ENCODE measurements at regions not wholly inside any gene's neighbourhood (a gene's known extent, or its start where the extent isn't known, plus 50 kb on each side); places are given as distances from the start of the nearest gene placed in this dataset.

DNA sequence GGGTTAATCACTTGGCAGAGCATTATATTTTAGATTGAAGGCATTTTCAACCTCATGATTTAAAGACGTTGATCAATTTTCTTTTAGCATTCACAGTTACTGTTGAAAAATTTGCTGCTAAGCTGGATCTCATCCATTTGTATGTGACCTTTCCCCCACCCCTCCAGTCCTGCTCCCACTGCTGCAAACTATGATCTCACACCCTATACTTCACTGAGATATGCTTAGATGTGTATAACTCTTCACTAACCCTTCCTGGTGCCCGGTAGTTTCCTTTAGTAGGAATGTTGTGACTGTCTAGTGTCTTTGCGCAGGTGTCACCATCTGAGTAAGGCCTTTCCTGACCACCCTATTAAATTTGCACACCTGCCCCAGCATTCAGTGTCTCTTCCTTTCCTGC is 67.0 kb upstream of the C1orf21 start:
- Histone ChIP-seq H3K4me3 (ENCODE audit: low read length in 2 of 2) (no peak overlapping the region), H3K27ac (ENCODE audit: low read depth, low read length) (no peak overlapping the region), H3K4me1 (ENCODE audit: insufficient read depth, low read length) (no peaks in the 10 kb centered on the region), H3K9me3 (ENCODE audit: control insufficient read depth in 1 of 2, low read length in 2 of 2) (no peaks in the 10 kb centered on the region), H3K27me3 (ENCODE audit: insufficient read depth, low read length) (peaks cover 3% of the 10 kb centered on the region), H3K36me3 (ENCODE audit: insufficient read depth, low read length) (no peaks in the 10 kb centered on the region)
- Mint-ChIP-seq H3K4me1 (no peaks in the 10 kb centered on the region), H3K27me3 (peaks cover 2 to 4% of the 10 kb centered on the region in 2 donors), H3K4me3 (no peak overlapping the region), H3K36me3 (no peaks in the 10 kb centered on the region), H3K9me3 (no peaks in the 10 kb centered on the region), H3K27ac (no peak overlapping the region)
- DNase-seq = no peak
- POLR2A ChIA-PET (ENCODE audit: partially characterized antibody) = no interaction called here
- intact Hi-C loops (cut with micrococcal nuclease) = no loop called here
- CTCF ChIA-PET (ENCODE audit: partially characterized antibody) = no interaction called here

DNA sequence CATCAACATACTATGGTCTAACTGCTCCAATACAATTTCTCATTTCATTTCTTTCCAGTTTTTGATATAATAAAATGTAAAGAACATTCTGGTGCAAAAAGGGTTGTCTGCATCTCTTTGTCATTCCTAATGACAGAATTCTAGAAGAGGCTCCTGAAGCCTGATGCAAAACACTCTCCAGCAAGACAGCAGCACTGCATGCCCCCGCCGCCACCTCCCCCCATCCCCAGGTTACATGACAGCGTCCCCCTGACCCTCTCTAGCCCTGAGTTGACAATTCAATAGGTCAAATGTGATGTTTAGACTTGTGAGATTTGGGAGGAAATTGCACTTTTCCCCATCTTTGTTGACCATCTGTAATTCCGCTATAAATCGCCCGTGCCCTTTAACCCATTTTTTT is 64.6 kb upstream of the C1orf21 start:
- ChIA-PET POLR2A (ENCODE audit: partially characterized antibody) (no interaction called here), CTCF (ENCODE audit: partially characterized antibody) (no interaction called here)
- Histone ChIP-seq H3K27me3 (ENCODE audit: insufficient read depth, low read length) (no peaks in the 10 kb centered on the region), H3K4me1 (ENCODE audit: insufficient read depth, low read length) (no peaks in the 10 kb centered on the region), H3K9me3 (ENCODE audit: control insufficient read depth in 1 of 2, low read length in 2 of 2) (no peaks in the 10 kb centered on the region), H3K36me3 (ENCODE audit: insufficient read depth, low read length) (no peaks in the 10 kb centered on the region), H3K27ac (ENCODE audit: low read depth, low read length) (no peak overlapping the region), H3K4me3 (ENCODE audit: low read length in 2 of 2) (no peak overlapping the region)
- Mint-ChIP-seq H3K27ac (no peak overlapping the region), H3K4me1 (no peaks in the 10 kb centered on the region), H3K27me3 (peaks cover 0 to under 1% of the 10 kb centered on the region in 2 donors), H3K4me3 (no peak overlapping the region), H3K36me3 (no peaks in the 10 kb centered on the region), H3K9me3 (no peaks in the 10 kb centered on the region)
- no peak for DNase-seq
- intact Hi-C loops (cut with micrococcal nuclease) = no loop called here

DNA sequence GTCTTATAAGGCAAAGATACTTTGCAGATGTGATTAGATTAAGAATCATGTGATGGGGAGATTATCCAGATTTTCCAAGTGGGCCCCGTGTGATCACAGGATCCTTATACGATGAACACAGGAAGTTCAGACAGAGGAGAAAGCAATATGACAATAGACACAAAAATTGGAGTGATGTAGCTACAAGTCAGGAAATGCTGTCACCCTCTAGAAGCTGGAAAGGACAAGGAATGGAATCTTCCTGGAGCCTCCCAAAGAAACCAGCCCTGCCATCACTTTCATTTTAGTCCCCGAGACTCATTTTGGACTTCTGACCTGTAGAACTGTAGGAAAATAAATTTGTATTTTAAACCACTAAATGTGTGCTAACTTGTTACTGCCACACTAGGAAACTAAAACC is 61.9 kb upstream of the C1orf21 start:
- no peaks in the 10 kb centered on the region for H3K36me3 Mint-ChIP-seq

DNA sequence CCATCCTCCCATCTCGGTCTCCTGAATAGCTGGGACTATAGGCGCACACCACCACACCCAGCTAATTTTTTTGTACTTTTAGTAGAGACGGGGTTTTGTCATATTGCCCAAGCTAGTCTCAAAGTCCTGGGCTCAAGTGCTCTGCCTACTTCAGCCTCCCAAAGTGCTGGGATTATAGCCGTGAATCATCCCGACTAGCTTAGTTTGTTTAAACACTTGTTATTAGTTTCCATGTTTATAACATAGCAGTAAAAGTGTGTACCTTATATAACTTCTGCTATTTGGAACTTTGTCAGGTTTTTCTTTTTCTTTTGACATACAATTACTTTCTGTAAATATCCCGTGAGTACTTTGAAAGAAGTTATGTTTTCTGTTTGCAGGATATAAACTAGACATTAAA is 60.6 kb upstream of the C1orf21 start:
- intact Hi-C loops (cut with micrococcal nuclease) = no loop called here
- Mint-ChIP-seq H3K4me1 (no peaks in the 10 kb centered on the region), H3K27me3 (peaks cover 5 to 10% of the 10 kb centered on the region in 2 donors), H3K36me3 (no peaks in the 10 kb centered on the region), H3K4me3 (no peak overlapping the region), H3K9me3 (no peaks in the 10 kb centered on the region), H3K27ac (no peak overlapping the region)
- H3K27me3 ChIP-seq (ENCODE audit: insufficient read depth, low read length) = no peaks in the 10 kb centered on the region
- DNase-seq = no peak
- CTCF ChIA-PET (ENCODE audit: partially characterized antibody) = no interaction called here
- no peaks in the 10 kb centered on the region for H3K4me1 ChIP-seq (ENCODE audit: insufficient read depth, low read length)
- POLR2A ChIA-PET (ENCODE audit: partially characterized antibody) = no interaction called here
- no peaks in the 10 kb centered on the region for H3K36me3 ChIP-seq (ENCODE audit: insufficient read depth, low read length)
- no peak overlapping the region for H3K4me3 ChIP-seq (ENCODE audit: low read length in 2 of 2)
- H3K27ac ChIP-seq (ENCODE audit: low read depth, low read length) = no peak overlapping the region
- H3K9me3 ChIP-seq (ENCODE audit: control insufficient read depth in 1 of 2, low read length in 2 of 2) = no peaks in the 10 kb centered on the region

More for the DNA sequence above, 61.9 kb upstream of the C1orf21 start:
- H3K4me1 Mint-ChIP-seq = no peaks in the 10 kb centered on the region
- H3K9me3 Mint-ChIP-seq = no peaks in the 10 kb centered on the region
- H3K27ac Mint-ChIP-seq = no peak overlapping the region
- Histone ChIP-seq H3K27me3 (ENCODE audit: insufficient read depth, low read length) (no peaks in the 10 kb centered on the region), H3K36me3 (ENCODE audit: insufficient read depth, low read length) (no peaks in the 10 kb centered on the region), H3K4me3 (ENCODE audit: low read length in 2 of 2) (no peak overlapping the region), H3K4me1 (ENCODE audit: insufficient read depth, low read length) (no peaks in the 10 kb centered on the region), H3K27ac (ENCODE audit: low read depth, low read length) (no peak overlapping the region), H3K9me3 (ENCODE audit: control insufficient read depth in 1 of 2, low read length in 2 of 2) (no peaks in the 10 kb centered on the region)
- intact Hi-C loops (cut with micrococcal nuclease) = no loop called here
- no peak for DNase-seq
- POLR2A ChIA-PET (ENCODE audit: partially characterized antibody) = no interaction called here
- peaks cover 3 to 10% of the 10 kb centered on the region in 2 donors for H3K27me3 Mint-ChIP-seq
- H3K4me3 Mint-ChIP-seq = no peak overlapping the region
- CTCF ChIA-PET (ENCODE audit: partially characterized antibody) = no interaction called here

DNA sequence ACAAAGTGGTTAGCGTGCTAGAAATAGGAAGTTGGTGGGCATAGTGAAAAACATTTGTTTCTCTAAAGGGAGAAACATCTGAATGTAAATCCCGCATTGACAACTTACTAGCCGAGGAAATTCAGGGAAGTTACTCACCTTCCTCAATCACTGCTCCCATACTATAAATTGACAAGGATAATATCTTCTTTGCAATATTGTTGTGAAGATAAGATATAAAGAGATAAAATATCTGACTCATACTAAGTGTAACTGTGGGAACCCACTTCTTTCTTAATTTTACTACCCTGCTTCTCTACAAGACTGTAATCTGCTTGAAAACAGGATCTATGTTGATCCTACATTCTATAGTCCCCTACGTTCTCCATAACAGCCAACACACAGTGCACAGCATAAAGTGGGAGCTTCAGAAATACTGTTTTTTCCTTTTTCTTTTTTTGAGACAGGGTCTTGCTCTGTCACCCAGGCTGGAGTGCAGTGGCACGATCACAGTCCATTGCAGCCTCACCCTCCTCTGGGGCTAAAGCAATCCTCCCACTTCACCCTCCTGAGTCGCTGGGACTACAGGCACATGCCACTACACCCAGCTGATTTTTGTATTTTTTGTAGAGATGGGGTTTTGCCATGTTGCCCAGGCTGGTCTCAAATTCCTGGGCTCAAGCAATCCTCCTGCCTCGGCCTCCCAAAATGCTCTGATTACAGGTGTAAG is 57.4 kb upstream of the C1orf21 start:
- peaks cover 0 to 2% (median 0%) of the 10 kb centered on the region in 8 donors for H3K9me3 Mint-ChIP-seq
- intact Hi-C loops (cut with micrococcal nuclease) = no loop called here
- no peak overlapping the region for H3K4me3 Mint-ChIP-seq
- ChIA-PET POLR2A (ENCODE audit: partially characterized antibody) (no interaction called here), CTCF (ENCODE audit: partially characterized antibody) (no interaction called here)
- peaks cover 8 to 17% of the 10 kb centered on the region in 2 donors for H3K27me3 Mint-ChIP-seq
- H3K27ac ChIP-seq (ENCODE audit: low read depth, low read length) = no peak overlapping the region
- H3K36me3 ChIP-seq (ENCODE audit: insufficient read depth, low read length) = no peaks in the 10 kb centered on the region
- no peaks in the 10 kb centered on the region for H3K27me3 ChIP-seq (ENCODE audit: insufficient read depth, low read length)
- no peaks in the 10 kb centered on the region for H3K9me3 ChIP-seq (ENCODE audit: control insufficient read depth in 1 of 2, low read length in 2 of 2)
- no peak overlapping the region for H3K27ac Mint-ChIP-seq
- H3K4me1 ChIP-seq (ENCODE audit: insufficient read depth, low read length) = no peaks in the 10 kb centered on the region
- no peaks in the 10 kb centered on the region for H3K4me1 Mint-ChIP-seq
- no peaks in the 10 kb centered on the region for H3K36me3 Mint-ChIP-seq
- H3K4me3 ChIP-seq (ENCODE audit: low read length in 2 of 2) = no peak overlapping the region
- DNase-seq = no peak

DNA sequence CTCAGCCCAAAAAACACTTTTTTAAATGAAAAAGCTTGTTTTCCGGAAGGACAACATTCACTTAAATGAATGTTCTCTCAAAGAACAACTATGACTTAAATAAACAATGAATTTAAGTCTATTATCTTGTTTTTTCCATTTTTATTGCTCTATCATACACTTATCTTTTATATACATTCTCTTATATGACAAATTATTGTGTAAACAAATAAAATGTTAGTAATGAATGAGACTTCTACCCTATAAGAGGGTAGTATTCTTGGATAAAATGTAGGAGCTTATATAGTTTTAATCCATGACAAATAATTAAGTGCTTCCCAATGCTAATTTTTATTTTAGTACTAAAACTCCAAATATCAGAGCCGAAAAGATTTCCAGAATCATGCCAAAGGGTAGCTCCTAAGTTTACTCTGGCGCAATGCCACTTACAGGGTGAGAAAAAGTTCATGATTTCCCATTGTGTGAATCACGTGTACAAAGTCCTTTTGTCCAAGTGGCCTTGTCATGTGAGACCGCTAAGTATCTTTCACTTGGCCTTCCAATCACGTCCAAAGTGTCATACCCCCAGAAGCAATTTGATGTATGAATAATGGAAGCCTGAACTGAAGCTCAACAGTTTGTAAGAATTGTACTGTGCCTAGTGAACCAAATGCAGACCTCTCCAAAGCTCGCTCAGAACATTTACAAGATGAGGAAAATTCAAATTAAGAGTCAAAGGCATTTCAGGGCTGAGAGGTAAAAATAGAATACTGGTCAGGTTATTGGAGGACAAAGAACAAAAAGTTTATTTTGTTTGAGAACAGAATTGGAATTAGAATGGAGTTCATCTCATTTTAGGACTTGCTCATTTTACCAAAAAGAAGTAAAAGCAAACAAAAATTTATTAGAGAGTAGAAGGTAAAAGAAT is 56.6 kb upstream of the C1orf21 start:
- POLR2A ChIA-PET (ENCODE audit: partially characterized antibody) = no interaction called here
- no peaks in the 10 kb centered on the region for H3K4me1 ChIP-seq (ENCODE audit: insufficient read depth, low read length)
- no peak for DNase-seq
- peaks cover 8 to 17% of the 10 kb centered on the region in 2 donors for H3K27me3 Mint-ChIP-seq
- no peaks in the 10 kb centered on the region for H3K36me3 Mint-ChIP-seq
- peaks cover 0 to 2% (median 0%) of the 10 kb centered on the region in 8 donors for H3K9me3 Mint-ChIP-seq
- H3K27me3 ChIP-seq (ENCODE audit: insufficient read depth, low read length) = no peaks in the 10 kb centered on the region
- intact Hi-C loops (cut with micrococcal nuclease) = no loop called here
- no peaks in the 10 kb centered on the region for H3K9me3 ChIP-seq (ENCODE audit: control insufficient read depth in 1 of 2, low read length in 2 of 2)
- H3K4me3 ChIP-seq (ENCODE audit: low read length in 2 of 2) = no peak overlapping the region
- H3K4me3 Mint-ChIP-seq = no peak overlapping the region
- no peaks in the 10 kb centered on the region for H3K4me1 Mint-ChIP-seq
- no peak overlapping the region for H3K27ac ChIP-seq (ENCODE audit: low read depth, low read length)
- no peaks in the 10 kb centered on the region for H3K36me3 ChIP-seq (ENCODE audit: insufficient read depth, low read length)
- no peak overlapping the region for H3K27ac Mint-ChIP-seq
- CTCF ChIA-PET (ENCODE audit: partially characterized antibody) = no interaction called here

DNA sequence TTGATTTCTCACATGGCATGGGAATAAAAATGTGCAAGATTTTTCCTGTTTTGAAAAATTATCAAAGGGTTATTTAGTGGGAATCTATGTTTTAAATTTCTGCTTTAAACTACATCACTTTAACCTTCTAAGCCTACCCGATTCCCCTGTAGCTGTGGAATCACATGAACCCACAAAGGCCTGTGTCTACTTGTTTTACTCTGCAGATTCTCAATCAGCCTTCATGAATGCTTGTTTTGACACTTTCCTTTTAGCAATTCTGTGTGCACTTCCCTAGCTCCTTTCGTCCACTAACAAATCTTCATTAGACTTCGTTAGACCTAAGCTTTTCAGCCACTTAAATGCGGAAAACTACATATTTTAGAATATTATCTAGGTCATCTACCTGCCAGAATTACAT is 56.0 kb upstream of the C1orf21 start:
- Histone ChIP-seq H3K36me3 (ENCODE audit: insufficient read depth, low read length) (no peaks in the 10 kb centered on the region), H3K4me1 (ENCODE audit: insufficient read depth, low read length) (no peaks in the 10 kb centered on the region), H3K4me3 (ENCODE audit: low read length in 2 of 2) (no peak overlapping the region), H3K27me3 (ENCODE audit: insufficient read depth, low read length) (no peaks in the 10 kb centered on the region), H3K27ac (ENCODE audit: low read depth, low read length) (no peak overlapping the region), H3K9me3 (ENCODE audit: control insufficient read depth in 1 of 2, low read length in 2 of 2) (no peaks in the 10 kb centered on the region)
- no peak overlapping the region for H3K4me3 Mint-ChIP-seq
- peaks cover 8 to 17% of the 10 kb centered on the region in 2 donors for H3K27me3 Mint-ChIP-seq
- POLR2A ChIA-PET (ENCODE audit: partially characterized antibody) = no interaction called here
- DNase-seq = no peak
- H3K27ac Mint-ChIP-seq = no peak overlapping the region
- peaks cover 0 to 2% (median 0%) of the 10 kb centered on the region in 8 donors for H3K9me3 Mint-ChIP-seq
- intact Hi-C loops (cut with micrococcal nuclease) = no loop called here
- no peaks in the 10 kb centered on the region for H3K4me1 Mint-ChIP-seq
- CTCF ChIA-PET (ENCODE audit: partially characterized antibody) = no interaction called here
- no peaks in the 10 kb centered on the region for H3K36me3 Mint-ChIP-seq
